ENCODE measurements at regions not wholly inside any gene's neighbourhood (a gene's known extent, or its start where the extent isn't known, plus 50 kb on each side); places are given as distances from the start of the nearest gene placed in this dataset.

- TF ChIP-seq, protein P1, sequence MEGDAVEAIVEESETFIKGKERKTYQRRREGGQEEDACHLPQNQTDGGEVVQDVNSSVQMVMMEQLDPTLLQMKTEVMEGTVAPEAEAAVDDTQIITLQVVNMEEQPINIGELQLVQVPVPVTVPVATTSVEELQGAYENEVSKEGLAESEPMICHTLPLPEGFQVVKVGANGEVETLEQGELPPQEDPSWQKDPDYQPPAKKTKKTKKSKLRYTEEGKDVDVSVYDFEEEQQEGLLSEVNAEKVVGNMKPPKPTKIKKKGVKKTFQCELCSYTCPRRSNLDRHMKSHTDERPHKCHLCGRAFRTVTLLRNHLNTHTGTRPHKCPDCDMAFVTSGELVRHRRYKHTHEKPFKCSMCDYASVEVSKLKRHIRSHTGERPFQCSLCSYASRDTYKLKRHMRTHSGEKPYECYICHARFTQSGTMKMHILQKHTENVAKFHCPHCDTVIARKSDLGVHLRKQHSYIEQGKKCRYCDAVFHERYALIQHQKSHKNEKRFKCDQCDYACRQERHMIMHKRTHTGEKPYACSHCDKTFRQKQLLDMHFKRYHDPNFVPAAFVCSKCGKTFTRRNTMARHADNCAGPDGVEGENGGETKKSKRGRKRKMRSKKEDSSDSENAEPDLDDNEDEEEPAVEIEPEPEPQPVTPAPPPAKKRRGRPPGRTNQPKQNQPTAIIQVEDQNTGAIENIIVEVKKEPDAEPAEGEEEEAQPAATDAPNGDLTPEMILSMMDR (IDR thresholded peaks at IDR 0.05) = no peak
- TF ChIP-seq POLR2A (IDR thresholded peaks at IDR 0.05) (no peak), EP300 (IDR thresholded peaks at IDR 0.05) (no peak), POLR2AphosphoS5 (IDR thresholded peaks at IDR 0.05) (no peak)
- 44% methylated on average over 1 of the region's 1 CpG for WGBS
- no peak overlapping the region for H3K4me3 ChIP-seq
- H3K36me3 ChIP-seq = no peaks in the 10 kb centered on the region
- H3K9me3 ChIP-seq = peaks cover 3% of the 10 kb centered on the region
- no peaks in the 10 kb centered on the region for H3K27me3 ChIP-seq
- DNase-seq (ENCODE audit: low spot score in 2 of 2) = no peak
- no peaks in the 10 kb centered on the region for H3K4me1 ChIP-seq
- H3K27ac ChIP-seq = no peak overlapping the region
Measured at GRCh38 chr11:23288003-23288783, 427.9 kb upstream of the CCDC179 start.

GRCh38 chr11:23295241-23295640 is 435.0 kb upstream of the CCDC179 start:
- Histone ChIP-seq H3K4me3 (no peak overlapping the region), H3K27ac (no peak overlapping the region), H3K4me1 (no peaks in the 10 kb centered on the region), H3K9me3 (peaks cover 3% of the 10 kb centered on the region), H3K27me3 (no peaks in the 10 kb centered on the region), H3K36me3 (no peaks in the 10 kb centered on the region)
- WGBS = 58% methylated on average over 2 of the region's 2 CpGs
- no peak for DNase-seq (ENCODE audit: low spot score in 2 of 2)
- TF ChIP-seq, protein P1 (IDR thresholded peaks at IDR 0.05) = no peak
- TF ChIP-seq POLR2A (IDR thresholded peaks at IDR 0.05) (no peak), EP300 (IDR thresholded peaks at IDR 0.05) (no peak), POLR2AphosphoS5 (IDR thresholded peaks at IDR 0.05) (no peak)

- Histone ChIP-seq H3K36me3 (no peaks in the 10 kb centered on the region), H3K4me3 (no peak overlapping the region), H3K9me3 (no peaks in the 10 kb centered on the region), H3K4me1 (no peaks in the 10 kb centered on the region), H3K27ac (no peak overlapping the region), H3K27me3 (no peaks in the 10 kb centered on the region)
- TF ChIP-seq, protein P1 (IDR thresholded peaks at IDR 0.05) = no peak
- TF ChIP-seq POLR2A (IDR thresholded peaks at IDR 0.05) (no peak), EP300 (IDR thresholded peaks at IDR 0.05) (no peak), POLR2AphosphoS5 (IDR thresholded peaks at IDR 0.05) (no peak)
- DNase-seq (ENCODE audit: low spot score in 2 of 2) = no peak
- 49% methylated on average over 2 of the region's 2 CpGs for WGBS
Measured at GRCh38 chr11:23308041-23308440, 447.8 kb upstream of the CCDC179 start.

- no peak overlapping the region for H3K4me3 ChIP-seq
- WGBS = 84% methylated on average over 1 of the region's 1 CpG
- no peak for TF ChIP-seq POLR2A (IDR thresholded peaks at IDR 0.05)
- no peak for TF ChIP-seq EP300 (IDR thresholded peaks at IDR 0.05)
- no peak for TF ChIP-seq POLR2AphosphoS5 (IDR thresholded peaks at IDR 0.05)
- TF ChIP-seq, protein P1 (IDR thresholded peaks at IDR 0.05) = no peak
- H3K4me1 ChIP-seq = no peaks in the 10 kb centered on the region
- H3K27ac ChIP-seq = no peak overlapping the region
- H3K9me3 ChIP-seq = no peaks in the 10 kb centered on the region
- no peak for DNase-seq (ENCODE audit: low spot score in 2 of 2)
- no peaks in the 10 kb centered on the region for H3K36me3 ChIP-seq
- H3K27me3 ChIP-seq = no peaks in the 10 kb centered on the region
Measured at GRCh38 chr11:23310276-23310675, 450.0 kb upstream of the CCDC179 start.

GRCh38 chr11:23311986-23312940 is 452.0 kb upstream of the CCDC179 start:
- no peak for DNase-seq (ENCODE audit: low spot score in 2 of 2)
- TF ChIP-seq, protein P1 (IDR thresholded peaks at IDR 0.05) = no peak
- TF ChIP-seq EP300 (IDR thresholded peaks at IDR 0.05) (no peak), POLR2A (IDR thresholded peaks at IDR 0.05) (no peak), POLR2AphosphoS5 (IDR thresholded peaks at IDR 0.05) (no peak)
- Histone ChIP-seq H3K9me3 (no peaks in the 10 kb centered on the region), H3K4me1 (no peaks in the 10 kb centered on the region), H3K27me3 (no peaks in the 10 kb centered on the region), H3K36me3 (no peaks in the 10 kb centered on the region), H3K27ac (no peak overlapping the region), H3K4me3 (no peak overlapping the region)
- WGBS = 57% methylated on average over 5 of the region's 5 CpGs

Data from suprapubic skin (tissue), 4 donors.